Osteocyte (in vitro differentiated cells): ENCODE measurements at regions not wholly inside any gene's neighbourhood (a gene's known extent, or its start where the extent isn't known, plus 50 kb on each side); places are given as distances from the start of the nearest gene placed in this dataset.

ENCODE experiments used
- DNase-seq: peaks from one replicate; pipeline ENCODE4 v3.0.0; 2021; ENCODE audit warnings: mixed read lengths; ENCODE audit not compliant: unreplicated experiment; ENCODE audit errors: extremely low spot score
- H3K27ac Mint-ChIP-seq: one replicate; pipeline ENCODE4 v1.8.0; 2021; ENCODE audit warnings: mild to moderate bottlenecking, mixed read lengths; ENCODE audit not compliant: unreplicated experiment
- H3K27me3 Mint-ChIP-seq: one replicate; pipeline ENCODE4 v1.8.0; 2021; ENCODE audit warnings: mixed read lengths; ENCODE audit not compliant: unreplicated experiment
- H3K36me3 Mint-ChIP-seq: one replicate; pipeline ENCODE4 v1.8.0; 2021; ENCODE audit warnings: mixed read lengths; ENCODE audit not compliant: unreplicated experiment
- H3K4me1 Mint-ChIP-seq: one replicate; pipeline ENCODE4 v1.8.0; 2021; ENCODE audit warnings: mixed read lengths; ENCODE audit not compliant: unreplicated experiment
- H3K4me3 Mint-ChIP-seq: one replicate; pipeline ENCODE4 v1.8.0; 2021; ENCODE audit warnings: mild to moderate bottlenecking, moderate library complexity, mixed read lengths; ENCODE audit not compliant: unreplicated experiment
- H3K9me3 Mint-ChIP-seq: one replicate; pipeline ENCODE4 v1.8.0; 2021; ENCODE audit warnings: mixed read lengths; ENCODE audit not compliant: unreplicated experiment
- TF ChIP-seq, protein P1 (sequence below): fragments of 200-600 bp; sonication (generic); IDR thresholded peaks from 2 replicates; pipeline ENCODE4 v1.5.0; 2021; ENCODE audit warnings: antibody characterized with exemption, mild to moderate bottlenecking, moderate library complexity

DNA sequence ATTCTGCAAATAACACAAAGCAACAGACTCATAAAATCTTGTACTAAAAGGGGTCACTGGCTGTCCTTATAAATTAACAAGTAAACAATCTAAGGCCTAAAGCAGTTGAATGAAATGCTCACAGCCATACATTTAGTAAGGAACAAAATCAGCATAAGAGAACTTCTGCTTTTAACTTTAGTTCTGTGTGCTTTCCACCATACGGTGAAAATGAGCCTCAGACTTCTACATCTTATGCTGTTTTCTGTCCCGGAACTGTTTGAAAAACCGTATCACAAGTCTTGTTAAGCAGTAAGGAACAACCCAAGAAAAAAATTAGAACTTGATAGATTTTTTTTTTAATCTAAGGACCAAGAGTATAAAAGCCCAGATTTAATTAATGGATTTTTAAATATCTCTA, 549.1 kb upstream of the MIR17HG start:
- DNase-seq = no peak
- H3K4me3 Mint-ChIP-seq = no peak overlapping the region
- H3K4me1 Mint-ChIP-seq = no peaks in the 10 kb centered on the region
- no peaks in the 10 kb centered on the region for H3K9me3 Mint-ChIP-seq
- no peak overlapping the region for H3K27ac Mint-ChIP-seq
- H3K36me3 Mint-ChIP-seq = no peaks in the 10 kb centered on the region
- H3K27me3 Mint-ChIP-seq = peaks cover 2% of the 10 kb centered on the region
- TF ChIP-seq, protein P1, sequence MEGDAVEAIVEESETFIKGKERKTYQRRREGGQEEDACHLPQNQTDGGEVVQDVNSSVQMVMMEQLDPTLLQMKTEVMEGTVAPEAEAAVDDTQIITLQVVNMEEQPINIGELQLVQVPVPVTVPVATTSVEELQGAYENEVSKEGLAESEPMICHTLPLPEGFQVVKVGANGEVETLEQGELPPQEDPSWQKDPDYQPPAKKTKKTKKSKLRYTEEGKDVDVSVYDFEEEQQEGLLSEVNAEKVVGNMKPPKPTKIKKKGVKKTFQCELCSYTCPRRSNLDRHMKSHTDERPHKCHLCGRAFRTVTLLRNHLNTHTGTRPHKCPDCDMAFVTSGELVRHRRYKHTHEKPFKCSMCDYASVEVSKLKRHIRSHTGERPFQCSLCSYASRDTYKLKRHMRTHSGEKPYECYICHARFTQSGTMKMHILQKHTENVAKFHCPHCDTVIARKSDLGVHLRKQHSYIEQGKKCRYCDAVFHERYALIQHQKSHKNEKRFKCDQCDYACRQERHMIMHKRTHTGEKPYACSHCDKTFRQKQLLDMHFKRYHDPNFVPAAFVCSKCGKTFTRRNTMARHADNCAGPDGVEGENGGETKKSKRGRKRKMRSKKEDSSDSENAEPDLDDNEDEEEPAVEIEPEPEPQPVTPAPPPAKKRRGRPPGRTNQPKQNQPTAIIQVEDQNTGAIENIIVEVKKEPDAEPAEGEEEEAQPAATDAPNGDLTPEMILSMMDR = no peak

DNA sequence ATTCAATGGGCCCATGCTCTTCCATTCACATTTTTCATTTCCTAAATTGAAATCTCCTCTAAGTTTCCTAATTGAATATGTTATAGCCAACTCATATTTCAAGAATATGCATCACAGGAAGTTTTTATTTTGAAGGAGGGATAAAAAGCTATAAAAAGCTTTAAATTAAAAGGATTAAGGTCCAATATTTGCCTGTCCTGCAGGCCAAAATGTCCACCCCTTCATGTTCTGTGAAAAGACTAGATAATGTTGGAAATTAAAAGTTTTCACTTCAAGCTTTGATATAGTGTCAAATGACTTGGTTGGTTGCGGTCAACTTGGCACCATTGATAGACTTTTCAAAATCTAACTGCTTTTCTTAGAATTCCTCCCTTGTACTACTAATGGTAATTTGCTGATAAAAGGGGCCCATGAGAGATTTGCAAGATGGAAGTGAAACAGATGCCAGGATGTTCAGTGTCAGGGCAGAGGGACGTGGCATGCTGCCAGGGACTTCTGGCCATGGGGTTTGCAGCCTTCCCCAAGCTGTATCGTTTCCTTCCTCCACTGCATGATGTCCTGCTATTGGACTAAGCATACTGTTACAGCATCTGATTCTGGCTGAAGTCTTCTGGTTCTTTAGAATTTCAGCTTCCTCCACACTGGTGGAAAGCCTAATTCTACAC, 547.3 kb upstream of the MIR17HG start:
- no peaks in the 10 kb centered on the region for H3K9me3 Mint-ChIP-seq
- H3K4me1 Mint-ChIP-seq = no peaks in the 10 kb centered on the region
- peaks cover 2% of the 10 kb centered on the region for H3K27me3 Mint-ChIP-seq
- no peak overlapping the region for H3K27ac Mint-ChIP-seq
- DNase-seq = no peak
- no peak overlapping the region for H3K4me3 Mint-ChIP-seq
- TF ChIP-seq, protein P1 = no peak
- H3K36me3 Mint-ChIP-seq = no peaks in the 10 kb centered on the region

DNA sequence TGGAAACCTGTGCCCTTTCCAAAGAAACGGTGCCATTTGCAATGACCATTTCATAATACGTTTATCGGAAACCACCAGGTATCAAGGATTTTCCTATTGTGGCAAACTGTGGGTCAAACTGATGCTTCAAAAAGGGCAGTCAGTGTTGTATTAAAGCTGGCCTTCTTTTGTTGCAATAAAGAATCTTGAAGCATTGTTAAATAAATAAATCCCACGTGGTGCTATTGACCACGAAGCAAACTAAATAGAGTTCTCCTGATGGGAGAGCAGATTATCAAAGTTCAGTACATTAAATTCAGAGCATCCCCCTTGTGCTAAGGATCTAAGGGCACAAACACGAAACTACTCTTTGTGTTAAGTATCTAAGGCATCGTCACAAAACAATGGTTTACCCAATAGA, 545.9 kb upstream of the MIR17HG start:
- no peak overlapping the region for H3K4me3 Mint-ChIP-seq
- no peak for DNase-seq
- no peak overlapping the region for H3K27ac Mint-ChIP-seq
- no peaks in the 10 kb centered on the region for H3K4me1 Mint-ChIP-seq
- H3K27me3 Mint-ChIP-seq = no peaks in the 10 kb centered on the region
- no peaks in the 10 kb centered on the region for H3K9me3 Mint-ChIP-seq
- TF ChIP-seq, protein P1 = no peak
- no peaks in the 10 kb centered on the region for H3K36me3 Mint-ChIP-seq

DNA sequence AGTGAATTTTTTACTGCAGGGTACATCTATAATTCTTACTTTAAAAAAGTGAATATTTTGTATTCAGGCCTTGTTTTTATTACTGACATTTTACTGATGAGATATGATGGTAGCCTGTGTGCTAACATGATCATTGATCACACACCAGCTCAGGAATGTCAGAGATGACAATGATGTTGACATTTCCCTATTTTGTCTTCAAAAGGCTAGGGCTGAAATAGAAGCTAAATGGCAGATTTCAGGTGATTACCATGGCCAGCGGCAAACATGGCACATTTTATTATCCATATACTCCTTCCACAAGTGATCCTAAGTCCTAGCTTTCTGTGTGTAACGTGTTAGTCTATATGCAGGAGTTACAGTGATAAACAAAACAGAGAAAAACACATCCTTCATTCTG, 544.3 kb upstream of the MIR17HG start:
- Mint-ChIP-seq H3K27ac (no peak overlapping the region), H3K36me3 (no peaks in the 10 kb centered on the region), H3K4me1 (no peaks in the 10 kb centered on the region), H3K4me3 (no peak overlapping the region), H3K9me3 (no peaks in the 10 kb centered on the region), H3K27me3 (no peaks in the 10 kb centered on the region)
- DNase-seq = no peak
- TF ChIP-seq, protein P1 = no peak

DNA sequence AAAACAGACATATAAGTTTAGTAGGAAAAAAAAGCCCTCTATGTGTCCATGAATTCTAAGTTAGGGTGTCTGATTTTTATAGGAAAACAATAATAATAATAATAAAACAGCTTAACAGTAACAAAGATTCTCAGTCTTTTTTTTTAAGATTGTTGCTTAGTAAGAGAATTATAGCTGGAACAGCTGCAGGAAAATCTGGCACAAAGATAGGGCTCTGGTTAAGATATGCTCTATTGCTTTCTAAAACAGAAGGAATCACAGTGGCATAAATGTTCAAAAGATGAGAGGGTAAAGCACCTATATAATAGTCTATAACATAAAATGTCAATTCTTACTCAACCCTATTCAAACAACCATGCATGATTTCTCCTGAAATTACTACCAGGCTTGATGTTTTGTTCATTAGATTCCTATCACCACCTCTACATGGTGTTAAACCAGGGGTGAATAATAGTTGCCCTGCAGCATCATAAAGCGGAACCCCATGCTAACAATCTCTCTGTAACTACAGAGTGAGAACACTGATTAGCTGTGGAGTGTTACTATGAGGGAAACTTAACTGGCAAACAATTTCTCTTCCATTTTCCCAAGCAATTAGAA, 541.4 kb upstream of the MIR17HG start:
- Mint-ChIP-seq H3K27ac (no peak overlapping the region), H3K4me3 (no peak overlapping the region), H3K36me3 (no peaks in the 10 kb centered on the region), H3K9me3 (no peaks in the 10 kb centered on the region), H3K4me1 (no peaks in the 10 kb centered on the region), H3K27me3 (no peaks in the 10 kb centered on the region)
- no peak for DNase-seq
- TF ChIP-seq, protein P1 = no peak
